SK-N-MC (cell line): ENCODE measurements at regions not wholly inside any gene's neighbourhood (a gene's known extent, or its start where the extent isn't known, plus 50 kb on each side); places are given as distances from the start of the nearest gene placed in this dataset.

Source experiments
- EZH2 ChIP-seq: fragments of 200-600 bp; sonication (generic); IDR thresholded peaks from one replicate; pipeline ENCODE4 v1.6.1; 2017; ENCODE audit warnings: antibody characterized with exemption
- FOXP2 ChIP-seq: optimal IDR thresholded peaks from 2 replicates; pipeline ENCODE3; 2011; ENCODE audit warnings: mild to moderate bottlenecking, moderate library complexity; ENCODE audit not compliant: insufficient read depth; ENCODE audit errors: extremely low read length, control extremely low read depth
- POLR2AphosphoS5 ChIP-seq: IDR thresholded peaks from 2 replicates; pipeline ENCODE4 v1.6.1; 2012; ENCODE audit warnings: mild to moderate bottlenecking, low read depth, low read length, borderline replicate concordance

DNA sequence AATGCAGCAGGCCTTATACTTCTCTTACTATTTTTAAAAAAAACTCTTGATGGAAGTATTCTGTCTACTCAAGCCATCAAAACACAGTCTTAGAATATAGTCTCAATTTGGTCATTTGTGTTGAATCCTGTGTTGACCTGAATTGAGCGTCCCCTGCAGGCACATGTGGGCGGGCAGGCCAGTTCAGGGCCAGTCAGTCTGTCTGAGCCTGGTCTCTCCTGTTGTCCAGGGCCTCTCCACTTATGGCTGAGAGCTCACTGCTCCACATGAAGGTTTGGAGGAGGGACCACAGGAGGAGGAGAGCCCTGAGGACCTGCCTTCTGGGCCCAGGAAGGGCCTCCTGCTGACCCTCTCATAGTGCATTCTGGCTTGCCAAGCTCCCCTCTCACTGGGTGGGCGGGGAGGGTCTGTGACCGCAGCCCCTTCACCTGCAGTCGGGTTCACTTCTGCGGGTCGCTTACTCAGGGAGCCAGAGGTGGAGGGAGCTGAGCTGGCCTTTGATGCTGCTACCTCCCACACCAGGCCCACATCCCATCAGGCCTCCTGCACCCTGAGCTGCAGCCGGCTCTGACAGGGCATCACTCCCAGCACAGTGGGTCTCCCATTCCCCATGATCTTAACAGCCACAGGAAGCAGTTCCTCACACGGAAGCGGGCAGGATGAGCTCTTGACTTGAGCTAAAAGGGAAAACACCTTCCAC is 178.2 kb upstream of the S1PR3 start:
- TF ChIP-seq EZH2 (no peak), POLR2AphosphoS5 (no peak), FOXP2 (no peak)
